ENCODE measurements at regions not wholly inside any gene's neighbourhood (a gene's known extent, or its start where the extent isn't known, plus 50 kb on each side); places are given as distances from the start of the nearest gene placed in this dataset.

GRCh38 chr2:234302664-234302991 is 194.3 kb downstream of the ARL4C start:
- no peak overlapping the region for H3K4me3 ChIP-seq (ENCODE audit: low read depth, low read length)
- TF ChIP-seq CTCF (IDR thresholded peaks at IDR 0.05; ENCODE audit: low read depth, low read length): no peak

- no peak overlapping the region for H3K4me3 ChIP-seq (ENCODE audit: low read depth, low read length)
- TF ChIP-seq CTCF (IDR thresholded peaks at IDR 0.05; ENCODE audit: low read depth, low read length): no peak
Measured at GRCh38 chr2:234300932-234301823, 195.7 kb downstream of the ARL4C start.

GRCh38 chr2:234300391-234300925 is 196.4 kb downstream of the ARL4C start:
- no peak overlapping the region for H3K4me3 ChIP-seq (ENCODE audit: low read depth, low read length)
- TF ChIP-seq CTCF (IDR thresholded peaks at IDR 0.05; ENCODE audit: low read depth, low read length): no peak

- H3K4me3 ChIP-seq (ENCODE audit: low read depth, low read length): no peak overlapping the region
- TF ChIP-seq CTCF (IDR thresholded peaks at IDR 0.05; ENCODE audit: low read depth, low read length): no peak
Measured at GRCh38 chr2:234298918-234299317, 198.0 kb downstream of the ARL4C start.

GRCh38 chr2:234296991-234297390 is 199.9 kb downstream of the ARL4C start:
- H3K4me3 ChIP-seq (ENCODE audit: low read depth, low read length): no peak overlapping the region
- TF ChIP-seq CTCF (IDR thresholded peaks at IDR 0.05; ENCODE audit: low read depth, low read length): no peak

GRCh38 chr2:234293973-234294372 is 202.9 kb downstream of the ARL4C start:
- H3K4me3 ChIP-seq (ENCODE audit: low read depth, low read length): no peak overlapping the region
- no peak for TF ChIP-seq CTCF (IDR thresholded peaks at IDR 0.05; ENCODE audit: low read depth, low read length)

- H3K4me3 ChIP-seq (ENCODE audit: low read depth, low read length): no peak overlapping the region
- TF ChIP-seq CTCF (IDR thresholded peaks at IDR 0.05; ENCODE audit: low read depth, low read length): no peak
Measured at GRCh38 chr2:234292962-234293243, 204.0 kb downstream of the ARL4C start.

Measured in WI38 (cell line).